Epithelial cell of prostate (primary cell): ENCODE measurements at regions not wholly inside any gene's neighbourhood (a gene's known extent, or its start where the extent isn't known, plus 50 kb on each side); places are given as distances from the start of the nearest gene placed in this dataset.

Experiments
- DNase-seq: peaks from one replicate; pipeline ENCODE4 v3.0.0-alpha.2; 2011; ENCODE audit warnings: low read depth, low spot score
- H3K27ac ChIP-seq: fragments of 450-650 bp; 2 replicates; pipeline ENCODE4 v1.5.1; 2017; ENCODE audit warnings: mild to moderate bottlenecking

DNA sequence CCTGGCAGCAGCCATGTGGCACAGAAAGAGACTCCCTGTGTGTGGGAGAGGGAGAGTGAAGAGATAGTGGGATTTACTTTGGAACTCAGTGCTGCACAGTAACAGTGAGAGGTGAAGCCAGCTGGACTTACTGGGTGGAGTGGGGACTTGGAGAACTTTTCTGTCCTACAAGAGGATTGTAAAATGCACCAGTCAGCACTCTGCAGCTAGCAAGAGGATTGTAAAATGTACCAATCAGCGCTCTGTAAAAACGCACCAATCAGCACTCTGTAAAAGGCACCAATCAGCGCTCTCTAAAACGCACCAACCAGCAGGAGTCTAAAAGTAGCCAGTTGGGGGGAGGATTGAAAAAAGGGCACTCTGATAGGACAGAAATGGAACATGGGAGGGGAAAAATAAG, 688.8 kb upstream of the ALCAM start:
- H3K27ac ChIP-seq = no peak overlapping the region
- DNase-seq = no peak

DNA sequence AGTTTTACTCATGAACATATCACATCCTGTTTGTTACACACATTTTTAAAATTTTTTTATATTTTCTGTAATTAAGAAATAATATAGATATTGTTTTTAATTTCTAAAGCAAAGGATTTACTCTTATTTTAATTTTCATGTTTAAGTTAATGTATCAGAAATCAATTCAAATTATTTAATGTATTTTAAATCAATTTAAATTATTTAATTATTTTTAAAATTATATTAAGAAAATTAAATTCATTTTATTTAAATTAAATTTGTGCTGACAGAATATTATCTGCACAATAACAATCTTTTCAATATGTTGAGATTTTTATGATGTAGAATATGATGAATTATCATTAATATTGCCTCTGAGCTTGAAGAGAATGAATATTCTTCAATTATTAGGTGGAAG, 681.2 kb upstream of the ALCAM start:
- H3K27ac ChIP-seq = no peak overlapping the region
- DNase-seq = no peak

DNA sequence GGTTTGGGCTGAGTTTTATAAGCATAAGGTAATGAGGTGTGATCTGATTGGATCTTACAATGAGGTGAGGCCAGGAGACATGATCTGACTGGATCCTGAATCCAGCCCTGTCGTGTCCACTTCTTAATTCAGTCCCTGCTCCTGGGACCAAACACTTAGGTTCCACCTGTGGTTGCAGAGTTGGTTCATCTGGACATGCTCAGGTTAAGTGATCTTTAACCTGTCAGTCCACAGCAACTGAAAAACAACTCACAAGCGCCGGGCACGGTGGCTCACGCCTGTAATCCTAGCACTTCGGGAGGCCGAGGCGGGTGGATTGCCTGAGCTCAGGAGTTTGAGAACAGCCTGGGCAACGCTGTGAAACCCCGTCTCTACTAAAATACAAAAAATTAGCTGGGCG, 679.3 kb upstream of the ALCAM start:
- no peak for DNase-seq
- no peak overlapping the region for H3K27ac ChIP-seq

DNA sequence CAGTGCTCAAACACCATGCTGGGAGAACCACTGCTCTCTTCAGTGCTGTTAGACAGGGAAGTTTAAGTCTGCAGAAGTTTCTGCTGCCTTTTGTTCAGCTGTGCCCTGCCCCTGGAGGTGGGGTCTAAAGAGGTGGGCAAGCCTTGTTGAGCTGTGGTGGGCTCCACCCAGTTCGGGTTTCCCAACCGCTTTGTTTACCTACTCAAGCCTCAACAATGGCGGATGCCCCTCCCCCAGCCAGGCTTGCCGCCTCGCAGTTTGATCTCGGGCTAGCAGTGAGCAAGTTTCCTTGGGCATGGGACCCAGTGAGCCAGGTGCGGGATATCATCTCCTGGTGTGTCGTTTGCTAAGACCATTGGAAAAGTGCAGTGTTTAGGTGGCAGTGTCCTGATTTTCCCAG, 670.2 kb upstream of the ALCAM start:
- DNase-seq = no peak
- H3K27ac ChIP-seq = no peak overlapping the region

DNA sequence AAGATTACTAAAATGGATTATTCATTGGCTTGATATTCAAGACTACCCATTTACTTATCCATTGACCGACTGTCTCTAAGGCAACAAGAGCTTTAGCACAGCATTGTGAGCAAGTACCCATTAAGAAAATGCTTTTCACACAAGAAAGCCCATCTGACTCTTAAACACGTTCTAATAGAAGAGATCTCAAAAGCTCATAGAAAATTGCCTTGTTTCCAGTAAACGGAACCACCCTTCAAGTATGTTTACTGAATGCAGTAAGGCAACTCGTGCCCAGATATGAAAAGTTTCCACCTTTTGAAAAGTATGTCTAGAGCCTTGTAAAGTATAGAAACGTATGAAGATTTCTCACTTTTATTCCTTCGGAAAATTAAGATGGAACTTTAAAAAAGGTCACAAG, 655.3 kb upstream of the ALCAM start:
- H3K27ac ChIP-seq = no peak overlapping the region
- DNase-seq = no peak

DNA sequence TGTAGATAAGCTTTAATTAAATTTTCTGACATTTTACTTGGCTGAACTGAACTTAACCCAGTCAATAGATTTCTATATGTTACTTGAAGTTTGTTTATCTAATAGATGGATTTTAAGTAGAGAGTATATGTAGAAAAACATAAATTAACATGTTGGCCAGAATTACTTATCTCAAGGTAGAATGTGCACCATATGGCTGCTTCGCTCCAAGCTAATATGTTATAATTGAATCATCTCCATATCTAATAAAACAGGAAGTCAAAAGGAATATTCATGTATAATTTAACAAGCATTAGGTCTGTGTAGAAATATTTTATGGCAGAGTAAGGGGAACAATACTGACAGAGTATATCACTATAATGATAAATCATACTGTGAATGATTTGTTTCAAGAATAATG, 650.7 kb upstream of the ALCAM start:
- no peak overlapping the region for H3K27ac ChIP-seq
- no peak for DNase-seq

DNA sequence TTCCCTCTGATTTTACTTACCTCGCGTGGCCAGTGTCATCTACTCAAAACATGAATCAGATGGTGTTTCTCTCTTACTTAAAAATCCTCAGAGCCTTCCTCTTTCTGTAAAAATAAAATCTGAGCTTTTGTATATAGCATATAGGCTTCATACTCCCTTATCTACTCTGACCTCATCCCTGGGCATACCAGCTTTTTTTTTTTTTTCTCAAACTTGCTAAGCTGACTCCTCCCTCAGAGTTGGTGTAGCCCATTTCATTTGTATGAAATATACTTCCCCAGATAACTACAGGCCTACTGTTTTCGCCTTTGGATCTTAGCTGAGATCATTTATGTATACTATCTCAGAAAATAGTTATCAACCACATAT, 648.9 kb upstream of the ALCAM start:
- H3K27ac ChIP-seq = no peak overlapping the region

DNA sequence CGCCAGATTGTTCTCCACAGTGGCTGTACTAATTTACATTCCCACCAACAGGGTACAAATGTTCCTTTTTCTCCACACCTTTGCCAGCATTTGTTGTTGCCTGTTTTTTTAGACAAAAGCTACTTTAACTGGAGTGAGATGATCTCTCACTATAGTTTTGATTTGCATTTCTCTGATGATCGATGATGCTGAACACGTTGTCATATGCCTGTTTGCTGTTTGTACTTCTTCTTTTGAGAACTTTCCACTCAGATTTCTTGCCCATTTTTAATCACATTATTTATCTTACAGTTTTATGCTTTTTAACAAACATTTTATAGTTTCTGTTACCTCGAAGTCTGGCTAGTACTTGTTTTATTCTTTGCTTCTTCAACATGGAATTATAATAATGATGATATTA, 643.7 kb upstream of the ALCAM start:
- DNase-seq = no peak
- no peak overlapping the region for H3K27ac ChIP-seq

More for the DNA sequence above, 648.9 kb upstream of the ALCAM start:
- DNase-seq = no peak

DNA sequence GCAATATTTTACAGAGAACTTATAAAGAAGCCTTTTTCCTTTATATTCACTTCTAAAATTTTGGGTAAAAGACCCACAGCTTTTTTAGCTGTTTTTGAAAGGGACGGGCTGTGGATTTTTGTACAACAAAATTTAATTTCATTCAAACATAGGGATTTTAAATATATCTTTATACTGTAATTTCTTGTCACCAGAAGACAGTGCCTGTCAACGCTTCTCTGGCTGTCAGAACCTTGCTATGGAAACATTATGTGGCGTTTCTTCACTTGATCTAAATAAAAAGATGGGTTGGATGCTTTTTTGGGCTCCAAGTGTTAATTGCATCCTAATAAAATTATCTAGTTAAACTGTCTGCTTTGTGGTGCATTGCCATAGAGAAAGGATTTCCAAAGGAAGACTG, 635.6 kb upstream of the ALCAM start:
- no peak for DNase-seq
- no peak overlapping the region for H3K27ac ChIP-seq

DNA sequence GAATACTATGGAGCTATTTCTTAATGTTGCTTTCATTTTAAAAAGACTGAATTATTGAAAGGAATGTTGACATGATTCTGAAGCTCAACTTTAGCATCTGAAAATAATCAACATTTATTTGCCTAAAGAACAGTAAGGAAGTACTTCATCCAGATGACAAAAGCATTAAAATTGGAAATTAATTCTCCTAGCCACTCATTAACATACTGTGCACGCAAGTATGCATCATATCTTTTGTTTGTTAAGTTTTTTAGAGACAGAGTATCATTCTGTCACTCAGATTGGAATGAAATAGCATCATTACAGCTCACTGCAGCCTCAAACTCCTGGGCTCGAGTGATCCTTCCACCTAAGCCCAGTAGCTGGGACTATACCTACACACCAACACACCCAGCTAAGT, 632.1 kb upstream of the ALCAM start:
- no peak overlapping the region for H3K27ac ChIP-seq
- no peak for DNase-seq

DNA sequence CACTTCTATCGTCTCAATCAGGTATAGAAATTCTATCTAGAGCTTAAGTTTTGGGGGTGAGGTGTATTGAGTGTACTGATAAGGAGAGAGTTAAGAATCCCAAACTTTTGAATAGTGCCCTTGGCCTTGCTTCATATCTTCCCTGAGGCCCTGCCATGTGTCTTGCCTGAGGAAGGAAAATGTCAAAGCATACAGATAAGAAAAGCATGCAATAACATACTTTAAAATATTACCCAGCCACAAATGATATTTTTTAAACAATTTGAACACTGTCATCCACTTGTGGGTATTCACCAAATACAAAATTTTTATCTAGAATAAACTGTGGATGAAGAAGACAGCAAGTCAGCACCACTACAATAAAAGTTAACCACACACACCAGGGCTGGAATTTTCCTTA, 631.0 kb upstream of the ALCAM start:
- no peak for DNase-seq
- H3K27ac ChIP-seq = no peak overlapping the region

DNA sequence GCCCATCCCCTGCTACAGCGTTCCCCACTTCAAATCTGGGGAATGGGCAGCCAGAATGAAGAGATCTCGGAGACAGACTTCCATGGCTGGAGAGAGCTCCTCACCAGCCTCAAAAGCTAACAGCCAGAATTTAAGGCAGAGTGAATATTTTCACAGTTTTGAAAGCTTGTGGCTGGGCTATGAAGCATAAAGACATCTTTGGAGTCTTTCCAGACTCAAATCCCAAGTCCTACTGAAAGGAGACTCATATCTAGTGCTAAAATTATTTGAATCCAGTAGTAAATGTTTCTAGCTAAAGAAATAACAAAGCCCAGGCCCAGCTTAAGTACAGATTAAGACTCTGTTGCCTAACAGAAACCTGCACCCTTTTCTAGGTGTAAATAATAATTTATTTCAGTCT, 628.4 kb upstream of the ALCAM start:
- no peak overlapping the region for H3K27ac ChIP-seq
- no peak for DNase-seq

DNA sequence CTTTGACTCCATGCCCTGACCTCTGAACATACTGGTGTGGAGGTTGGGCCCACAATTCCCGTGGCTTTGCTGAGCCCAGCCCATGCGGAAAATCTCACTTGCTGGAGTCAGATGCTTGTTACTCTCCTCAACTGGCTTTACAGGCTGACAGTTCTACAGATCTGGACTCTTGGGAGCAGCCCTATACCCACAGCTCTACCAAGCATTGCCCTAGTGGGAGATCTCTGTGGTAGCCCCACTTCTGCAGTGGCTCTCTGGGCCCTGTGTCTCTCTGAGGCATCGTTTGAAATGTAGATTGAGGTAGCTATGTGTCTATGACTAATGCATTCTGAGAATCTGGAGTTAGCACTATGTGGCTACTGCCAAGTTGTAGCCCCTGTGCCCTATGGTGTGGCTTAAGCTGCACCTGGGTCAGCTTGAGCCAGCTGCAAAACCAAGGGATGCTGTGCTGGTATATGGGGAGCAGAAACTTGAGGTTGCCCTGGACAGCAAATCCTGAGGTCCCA, 625.8 kb upstream of the ALCAM start:
- no peak overlapping the region for H3K27ac ChIP-seq
- no peak for DNase-seq

DNA sequence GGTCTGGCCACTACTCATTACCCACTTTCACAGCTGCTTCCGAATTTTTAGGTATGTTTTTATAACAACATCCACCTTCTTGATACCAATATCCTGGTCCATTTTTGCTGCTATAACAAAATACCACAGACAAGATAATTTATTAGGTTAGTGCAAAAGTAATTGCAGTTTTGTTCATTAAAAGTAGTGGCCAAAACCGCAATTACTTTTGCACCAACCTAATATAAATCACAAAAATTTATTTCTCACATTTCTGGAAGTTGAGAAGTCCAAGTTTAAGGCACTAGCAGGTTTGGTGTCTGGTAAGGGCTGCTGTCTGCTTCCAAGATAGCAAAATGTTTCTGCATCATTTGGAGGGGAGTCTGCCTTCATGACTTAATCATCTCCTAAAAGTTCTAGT, 624.7 kb upstream of the ALCAM start:
- DNase-seq = no peak
- H3K27ac ChIP-seq = no peak overlapping the region

DNA sequence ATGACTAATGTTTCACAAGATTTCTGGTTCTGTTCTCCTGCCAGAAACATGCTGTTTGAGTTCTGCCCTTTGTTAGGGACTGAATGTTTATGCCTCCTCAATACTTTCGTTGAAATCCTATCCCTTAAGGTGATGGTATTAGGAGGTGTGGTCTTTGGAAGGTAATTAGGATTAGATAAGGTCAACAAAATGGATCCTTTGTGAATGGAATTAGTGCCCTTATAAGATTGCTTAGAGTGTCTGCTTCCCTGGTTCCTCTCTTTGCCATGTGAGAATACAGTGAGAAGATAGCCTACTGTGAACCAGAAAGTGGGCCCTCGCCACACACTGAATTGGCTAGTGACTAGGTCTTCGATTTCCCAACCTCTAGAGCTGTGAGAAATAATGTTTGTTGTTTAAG, 621.4 kb upstream of the ALCAM start:
- no peak overlapping the region for H3K27ac ChIP-seq
- no peak for DNase-seq

DNA sequence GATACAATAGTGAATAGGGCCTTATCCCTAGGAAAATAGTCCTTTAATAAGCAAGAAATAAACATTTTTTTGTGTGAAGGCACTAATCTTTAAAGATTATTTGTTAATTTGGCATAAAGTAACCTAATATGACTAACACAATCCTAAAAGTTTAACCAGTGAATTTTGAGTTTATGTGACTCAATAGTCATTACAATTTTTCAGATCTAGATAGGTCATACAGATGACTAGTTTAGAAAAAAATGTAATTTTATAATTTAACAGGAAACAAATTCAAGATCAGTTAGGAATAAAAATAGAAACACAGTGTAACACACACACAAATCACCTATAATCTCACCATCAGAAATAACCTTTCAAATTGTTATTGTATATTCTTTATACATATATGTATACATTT, 620.7 kb upstream of the ALCAM start:
- H3K27ac ChIP-seq = no peak overlapping the region
- no peak for DNase-seq

DNA sequence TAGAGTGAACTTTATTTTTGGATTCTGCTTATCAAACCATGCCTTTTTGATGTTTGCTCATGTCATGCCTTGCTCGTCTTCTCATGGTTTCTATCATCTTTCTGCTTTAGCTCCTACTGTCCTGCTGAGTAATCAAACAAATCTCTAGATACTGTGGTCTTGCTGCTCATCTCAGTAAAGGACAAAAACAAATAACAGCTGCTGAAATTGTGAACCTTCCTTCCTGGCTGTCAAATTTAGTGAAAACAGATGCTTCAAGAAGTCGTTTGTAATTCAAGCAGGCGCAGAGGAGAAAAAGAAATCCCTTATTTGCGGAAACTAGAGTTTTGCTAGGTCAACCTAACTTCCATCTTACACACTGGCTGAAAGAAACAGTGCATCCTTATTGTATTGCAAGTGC, 616.1 kb upstream of the ALCAM start:
- no peak overlapping the region for H3K27ac ChIP-seq
- DNase-seq = no peak

DNA sequence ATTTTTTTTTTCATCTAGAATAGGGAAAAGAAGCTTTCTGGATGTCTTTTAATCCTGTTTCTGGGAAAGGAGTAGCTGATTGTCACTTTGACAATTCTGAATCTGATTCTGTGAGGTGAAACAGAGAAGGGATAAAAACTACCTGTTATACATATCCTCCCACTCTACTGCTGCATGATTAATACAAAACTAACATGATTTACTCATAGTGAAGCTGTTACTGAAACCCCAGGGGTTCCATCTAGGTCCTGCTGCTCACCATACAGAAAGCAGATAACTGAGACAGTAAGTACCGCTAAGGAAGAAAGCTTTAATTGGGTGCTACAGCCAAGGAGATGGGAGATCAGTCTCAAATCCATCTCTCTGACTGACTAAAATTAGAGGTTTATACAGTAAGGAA, 610.9 kb upstream of the ALCAM start:
- DNase-seq = no peak
- H3K27ac ChIP-seq = no peak overlapping the region

DNA sequence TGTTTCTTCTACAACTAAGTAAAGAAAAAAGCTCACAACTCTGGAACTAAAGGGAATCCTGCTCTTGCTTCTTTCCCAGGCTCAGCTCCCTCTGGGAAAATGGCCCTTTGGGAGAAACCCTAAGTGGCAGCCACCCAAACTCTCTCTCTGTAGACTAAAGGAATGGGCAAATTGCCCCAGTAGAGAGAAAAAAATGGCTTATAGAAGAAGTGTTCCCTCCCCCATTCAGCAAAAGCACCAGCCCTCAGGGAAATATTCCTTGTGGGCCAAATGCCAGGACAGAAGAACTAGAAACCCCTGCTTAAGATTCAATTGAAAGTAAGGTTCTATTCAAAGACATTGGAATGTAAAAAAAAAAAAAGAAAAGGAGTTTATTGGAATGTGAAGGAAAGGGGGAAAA, 603.7 kb upstream of the ALCAM start:
- H3K27ac ChIP-seq = no peak overlapping the region
- no peak for DNase-seq

DNA sequence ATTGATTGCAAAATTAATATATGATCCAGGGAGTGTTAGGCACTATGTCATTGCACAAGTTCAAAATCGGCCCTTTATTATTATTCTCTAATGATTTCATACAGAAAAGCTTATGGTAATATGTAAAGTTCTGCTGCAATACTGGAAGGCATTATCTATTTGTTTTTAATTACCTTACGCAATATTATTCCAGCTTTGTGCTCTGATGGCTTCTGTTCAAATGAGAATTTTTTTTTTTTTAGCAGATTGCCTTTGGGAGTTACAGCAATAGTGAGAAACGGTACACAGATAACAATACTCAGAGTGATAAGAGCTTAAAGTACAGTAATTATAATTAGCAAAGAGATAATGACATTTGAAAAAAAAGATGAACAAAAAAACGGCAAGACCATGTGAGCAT, 602.2 kb upstream of the ALCAM start:
- H3K27ac ChIP-seq = no peak overlapping the region

DNA sequence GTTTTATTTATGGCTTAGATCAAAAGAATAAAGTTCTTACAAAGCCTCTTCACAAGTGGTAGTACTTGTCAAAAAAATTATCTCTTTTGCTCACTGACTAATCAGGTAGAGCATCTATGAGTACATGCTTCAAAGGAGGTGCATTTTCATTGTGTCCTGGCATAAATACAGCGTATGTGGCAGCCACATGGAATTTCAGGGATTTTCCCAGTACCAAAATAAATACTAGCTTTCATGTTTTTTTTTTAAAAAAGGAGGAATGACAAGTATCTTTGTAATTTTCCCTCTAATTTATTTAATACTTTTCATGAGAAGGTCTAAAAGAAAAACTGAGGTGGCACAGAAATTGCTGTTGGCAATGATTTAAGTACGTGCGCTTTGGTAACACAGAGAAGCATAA, 597.8 kb upstream of the ALCAM start:
- no peak for DNase-seq
- H3K27ac ChIP-seq = no peak overlapping the region

More for the DNA sequence above, 602.2 kb upstream of the ALCAM start:
- no peak for DNase-seq

DNA sequence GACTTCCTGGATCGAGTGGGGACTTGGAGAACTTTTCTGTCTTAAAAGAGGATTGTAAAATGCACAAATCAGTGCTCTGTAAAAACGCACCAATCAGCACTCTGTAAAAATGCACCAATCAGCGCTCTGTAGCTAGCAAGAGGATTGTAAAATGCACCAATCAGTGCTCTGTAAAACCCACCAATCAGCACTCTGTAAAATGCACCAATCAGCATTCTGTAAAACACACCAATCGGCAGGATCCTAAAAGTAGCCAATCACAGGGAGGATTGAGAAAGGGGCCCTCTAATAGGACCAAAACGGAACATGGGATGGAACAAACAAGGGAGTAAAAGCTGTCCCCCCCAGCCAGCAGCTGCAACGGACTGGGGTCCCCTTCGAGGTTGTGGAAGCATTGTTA, 587.4 kb upstream of the ALCAM start:
- DNase-seq = no peak

DNA sequence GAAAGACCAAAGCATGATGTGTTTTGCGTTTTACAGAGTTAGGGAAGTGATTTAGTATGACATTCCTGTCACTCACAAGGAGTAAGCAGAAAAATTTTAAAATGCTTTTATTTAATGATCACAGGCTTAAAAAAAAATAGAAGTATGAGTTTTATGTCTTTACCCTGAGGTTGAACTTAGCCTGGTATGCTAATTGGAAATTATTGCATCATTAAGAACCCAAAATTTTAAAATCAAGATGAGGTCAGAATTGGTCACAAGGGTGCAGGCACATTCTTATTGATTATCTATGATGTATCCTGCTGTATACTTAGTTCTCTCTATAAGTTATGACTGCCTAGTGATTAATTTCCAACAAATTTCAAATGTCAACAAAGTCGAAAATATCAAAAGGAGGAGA, 585.6 kb upstream of the ALCAM start:
- no peak for DNase-seq
- H3K27ac ChIP-seq = no peak overlapping the region

More for the DNA sequence above, 587.4 kb upstream of the ALCAM start:
- H3K27ac ChIP-seq = no peak overlapping the region
